Ascending aorta (tissue), 2 donors: ENCODE measurements at regions not wholly inside any gene's neighbourhood (a gene's known extent, or its start where the extent isn't known, plus 50 kb on each side); places are given as distances from the start of the nearest gene placed in this dataset.

Experiments used
- DNase-seq, 2 donors: peaks; one replicate each; pipeline ENCODE4 v3.0.0-alpha.2; 2019; ENCODE audit warnings: low spot score in 2 of 2
- H3K27ac ChIP-seq, 2 donors: fragments of 200-600 bp; sonication (generic); one replicate each; pipeline ENCODE4 v1.5.1; 2016 to 2017; ENCODE audit warnings: mild to moderate bottlenecking in 1 of 2
- H3K27me3 ChIP-seq: fragments of 200-600 bp; sonication (generic); one replicate; pipeline ENCODE4 v1.5.1; 2017
- H3K36me3 ChIP-seq, 2 donors: fragments of 200-600 bp; sonication (generic); one replicate each; pipeline ENCODE4 v1.5.1; 2016
- H3K4me1 ChIP-seq, 2 donors: fragments of 200-600 bp; sonication (generic); one replicate each; pipeline ENCODE4 v1.5.1; 2016 to 2017; ENCODE audit warnings: mild to moderate bottlenecking in 1 of 2
- H3K4me3 ChIP-seq, 2 donors: fragments of 200-600 bp; sonication (generic); one replicate each; pipeline ENCODE4 v1.5.1; 2016 to 2017; ENCODE audit warnings: mild to moderate bottlenecking in 1 of 2
- H3K9me3 ChIP-seq, 2 donors: fragments of 200-600 bp; sonication (generic); one replicate each; pipeline ENCODE4 v1.5.1; 2016
- intact Hi-C: fragments of 100-400 bp; cut with DNase I; formaldehyde crosslinking; loops from one replicate; pipeline ENCODE4 v1.15.1; 2023
- TF ChIP-seq, protein P1 (sequence below), 3 experiments: fragments of 200-600 bp in 2 of 3; fragments of 450-650 bp in 1 of 3; sonication (generic) in 2 of 3; IDR thresholded peaks; one replicate each; pipeline ENCODE4 v1.5.1; 2016 to 2019; ENCODE audit warnings: antibody characterized with exemption in 3 of 3, mild to moderate bottlenecking in 1 of 3, moderate library complexity in 1 of 3

DNA sequence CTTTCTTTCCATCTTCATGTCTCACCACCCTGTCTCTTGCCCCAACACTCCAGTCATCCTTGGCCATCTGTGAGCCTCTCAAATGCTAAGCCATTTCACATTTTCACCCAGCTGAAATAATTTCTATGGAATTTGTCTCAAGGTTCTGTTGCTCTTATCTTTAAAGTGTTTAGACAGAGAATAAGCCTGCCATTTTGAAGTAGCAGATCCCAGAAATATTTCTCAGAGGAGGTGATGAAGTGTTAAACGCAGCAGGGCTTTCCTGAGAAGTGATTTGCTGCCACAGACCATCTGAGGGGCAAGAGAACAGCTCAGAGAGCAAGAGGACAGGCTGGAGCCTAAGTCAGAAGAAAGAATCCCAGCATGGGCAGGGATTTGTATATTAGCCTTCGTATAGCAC lies 71.6 kb upstream of the CLMN start:
- no peaks in the 10 kb centered on the region for H3K9me3 ChIP-seq
- no peaks in the 10 kb centered on the region for H3K36me3 ChIP-seq
- H3K4me1 ChIP-seq, result no peaks in the 10 kb centered on the region
- TF ChIP-seq, protein P1, sequence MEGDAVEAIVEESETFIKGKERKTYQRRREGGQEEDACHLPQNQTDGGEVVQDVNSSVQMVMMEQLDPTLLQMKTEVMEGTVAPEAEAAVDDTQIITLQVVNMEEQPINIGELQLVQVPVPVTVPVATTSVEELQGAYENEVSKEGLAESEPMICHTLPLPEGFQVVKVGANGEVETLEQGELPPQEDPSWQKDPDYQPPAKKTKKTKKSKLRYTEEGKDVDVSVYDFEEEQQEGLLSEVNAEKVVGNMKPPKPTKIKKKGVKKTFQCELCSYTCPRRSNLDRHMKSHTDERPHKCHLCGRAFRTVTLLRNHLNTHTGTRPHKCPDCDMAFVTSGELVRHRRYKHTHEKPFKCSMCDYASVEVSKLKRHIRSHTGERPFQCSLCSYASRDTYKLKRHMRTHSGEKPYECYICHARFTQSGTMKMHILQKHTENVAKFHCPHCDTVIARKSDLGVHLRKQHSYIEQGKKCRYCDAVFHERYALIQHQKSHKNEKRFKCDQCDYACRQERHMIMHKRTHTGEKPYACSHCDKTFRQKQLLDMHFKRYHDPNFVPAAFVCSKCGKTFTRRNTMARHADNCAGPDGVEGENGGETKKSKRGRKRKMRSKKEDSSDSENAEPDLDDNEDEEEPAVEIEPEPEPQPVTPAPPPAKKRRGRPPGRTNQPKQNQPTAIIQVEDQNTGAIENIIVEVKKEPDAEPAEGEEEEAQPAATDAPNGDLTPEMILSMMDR (IDR thresholded peaks at IDR 0.05), result no peak
- H3K27me3 ChIP-seq, result no peaks in the 10 kb centered on the region
- no peak for DNase-seq
- intact Hi-C loops, result no loop called here
- H3K27ac ChIP-seq, result peak overlapping the region in 1 of 2 donors; percentile 7
- no peak overlapping the region for H3K4me3 ChIP-seq

DNA sequence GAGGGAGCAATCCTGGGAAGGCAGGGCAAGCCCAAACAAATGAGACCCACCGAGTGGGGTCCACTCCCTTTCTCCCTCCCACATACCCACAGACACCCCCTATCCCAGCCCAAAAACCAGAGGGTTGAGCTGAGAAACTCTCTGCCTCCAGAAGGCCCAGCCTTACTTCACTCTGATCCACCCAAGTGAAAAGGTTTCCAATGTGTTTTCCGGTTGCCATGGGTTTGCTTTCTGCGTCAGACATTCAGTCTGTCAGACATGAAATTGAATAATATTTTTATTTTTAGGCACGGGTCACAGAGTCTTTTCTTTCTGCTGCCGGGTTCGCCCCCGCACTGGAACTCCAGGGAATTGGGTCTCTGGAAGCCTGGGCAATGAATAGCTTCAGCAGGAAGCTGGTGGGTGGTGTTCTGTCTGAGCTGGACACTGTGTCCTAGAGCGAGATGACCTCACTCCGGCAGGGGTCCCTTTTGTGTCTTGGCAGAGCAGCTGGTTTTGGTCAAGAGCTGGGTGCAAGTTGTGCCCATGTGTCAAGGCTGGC lies 69.8 kb upstream of the CLMN start:
- H3K9me3 ChIP-seq, result no peaks in the 10 kb centered on the region
- H3K27me3 ChIP-seq, result no peaks in the 10 kb centered on the region
- intact Hi-C loops, result no loop called here
- no peaks in the 10 kb centered on the region for H3K36me3 ChIP-seq
- peak; percentile 52 to 88 for DNase-seq
- no peaks in the 10 kb centered on the region for H3K4me1 ChIP-seq
- TF ChIP-seq, protein P1 (IDR thresholded peaks at IDR 0.05), result no peak
- no peak overlapping the region for H3K4me3 ChIP-seq
- H3K27ac ChIP-seq, result peak overlapping the region; percentile 65 to 70

DNA sequence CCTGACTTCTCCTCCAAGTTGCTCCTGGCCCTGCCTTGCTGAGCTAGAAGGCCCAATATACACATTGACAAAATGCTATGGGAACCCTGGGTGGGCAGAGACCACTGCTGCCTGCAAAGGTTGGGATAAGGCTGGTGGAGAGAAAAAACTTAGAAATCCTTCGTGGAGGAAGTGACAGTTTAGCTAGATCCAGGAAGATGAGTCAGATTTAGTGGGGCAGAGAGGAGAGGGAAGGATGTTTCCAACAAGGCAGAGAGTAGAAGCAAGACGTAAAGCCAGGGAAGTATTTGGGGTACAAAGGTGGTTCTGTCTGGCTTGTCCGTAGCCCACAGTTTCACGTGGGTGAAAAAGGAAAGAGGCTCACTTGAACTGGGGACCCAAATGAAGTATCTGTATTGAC lies 69.0 kb upstream of the CLMN start:
- intact Hi-C loops, result no loop called here
- Histone ChIP-seq H3K27me3 (no peaks in the 10 kb centered on the region), H3K27ac (peak overlapping the region; percentile 3 to 57), H3K4me1 (no peaks in the 10 kb centered on the region), H3K4me3 (no peak overlapping the region), H3K9me3 (no peaks in the 10 kb centered on the region), H3K36me3 (no peaks in the 10 kb centered on the region)
- TF ChIP-seq, protein P1 (IDR thresholded peaks at IDR 0.05), result no peak
- DNase-seq, result no peak

DNA sequence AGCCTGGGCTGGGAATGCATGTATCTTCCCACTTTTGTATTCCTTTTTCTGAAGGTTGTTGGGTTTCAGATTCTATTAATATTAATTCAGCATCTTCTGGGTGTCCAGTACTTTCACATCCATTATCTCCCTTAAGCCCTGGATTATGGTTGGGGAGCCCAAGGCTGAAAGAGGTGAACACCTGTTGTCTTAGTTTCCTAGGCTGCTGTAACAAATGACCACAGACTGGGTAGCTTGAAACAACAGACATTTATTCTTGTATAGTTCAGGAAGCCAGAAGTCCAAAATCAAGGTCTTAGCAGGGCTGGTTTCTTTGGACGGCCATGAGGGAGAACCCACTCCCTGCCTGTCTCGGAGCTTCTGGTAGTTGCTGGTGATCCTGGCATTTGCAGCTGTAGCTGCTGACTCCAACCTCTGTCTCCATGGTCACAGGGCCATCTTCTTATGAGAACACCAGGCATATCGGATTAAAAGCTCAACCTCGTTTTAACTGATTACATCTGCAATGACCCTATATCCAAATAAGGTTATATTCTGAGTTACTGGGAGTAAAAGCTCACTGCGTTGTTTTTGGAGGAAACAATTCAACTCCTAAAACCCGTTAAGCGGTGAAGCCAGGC lies 68.2 kb upstream of the CLMN start:
- H3K27me3 ChIP-seq, result no peaks in the 10 kb centered on the region
- no peaks in the 10 kb centered on the region for H3K4me1 ChIP-seq
- intact Hi-C loops, result no loop called here
- H3K27ac ChIP-seq, result no peak overlapping the region
- H3K4me3 ChIP-seq, result no peak overlapping the region
- DNase-seq, result no peak
- H3K9me3 ChIP-seq, result no peaks in the 10 kb centered on the region
- H3K36me3 ChIP-seq, result no peaks in the 10 kb centered on the region
- TF ChIP-seq, protein P1 (IDR thresholded peaks at IDR 0.05), result no peak

DNA sequence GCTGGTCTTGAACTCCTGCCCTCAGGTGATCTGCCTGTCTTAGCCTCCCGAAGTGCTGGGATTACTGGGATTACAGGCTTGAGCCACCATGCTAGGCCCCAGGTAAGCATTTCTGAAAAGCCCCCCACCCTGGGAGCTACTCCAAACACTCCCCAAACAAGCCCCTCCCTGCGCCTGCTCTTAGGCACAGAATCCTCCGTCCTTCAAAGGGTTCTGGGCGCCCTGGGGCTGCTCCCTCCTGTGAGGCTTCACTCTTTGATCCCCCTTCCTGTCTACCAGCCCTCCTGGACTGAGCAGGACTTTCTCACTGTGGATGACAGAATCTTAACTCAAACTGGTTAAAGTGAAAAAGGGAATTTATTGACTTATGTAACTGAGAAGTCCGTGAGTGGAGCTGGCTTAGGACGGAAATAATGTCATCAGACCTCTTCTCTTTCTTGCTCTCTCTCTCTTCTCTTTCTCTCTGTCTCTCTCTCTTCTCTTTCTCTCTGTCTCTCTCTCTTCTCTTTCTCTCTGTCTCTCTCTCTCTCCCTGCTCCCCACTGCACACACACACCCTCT lies 66.9 kb upstream of the CLMN start:
- DNase-seq, result no peak
- no peak overlapping the region for H3K27ac ChIP-seq
- no peaks in the 10 kb centered on the region for H3K4me1 ChIP-seq
- no peaks in the 10 kb centered on the region for H3K9me3 ChIP-seq
- no peaks in the 10 kb centered on the region for H3K36me3 ChIP-seq
- TF ChIP-seq, protein P1 (IDR thresholded peaks at IDR 0.05), result no peak
- intact Hi-C loops, result no loop called here
- H3K27me3 ChIP-seq, result no peaks in the 10 kb centered on the region
- no peak overlapping the region for H3K4me3 ChIP-seq
